Activated CD4-positive, alpha-beta memory T cell treated with anti-CD3 and anti-CD28 coated beads, Interleukin-2, amount 10 ng/mL, durations not matched to agents 7 days and 5 days (primary cell): ENCODE measurements at regions not wholly inside any gene's neighbourhood (a gene's known extent, or its start where the extent isn't known, plus 50 kb on each side); places are given as distances from the start of the nearest gene placed in this dataset.

Experiments
- CTCF ChIA-PET: fragments of 350-600 bp; sonication (Branson Sonifier 250); formaldehyde crosslinking; loops from one replicate; lab custom pipeline; 2021; ENCODE audit warnings: antibody characterized with exemption, inconsistent platforms; lab: Charles Lee
- POLR2A ChIA-PET: fragments of 350-600 bp; sonication (Branson Sonifier 250); formaldehyde crosslinking; loops from one replicate; lab custom pipeline; 2021; ENCODE audit warnings: antibody characterized with exemption; lab: Charles Lee
- DNase-seq: peaks from one replicate; pipeline ENCODE4 v3.0.0-alpha.2; 2020
- H3K27ac Mint-ChIP-seq: one replicate; pipeline ENCODE4 v1.8.0; 2021; ENCODE audit warnings: mild to moderate bottlenecking, mixed read lengths
- H3K27me3 Mint-ChIP-seq: one replicate; pipeline ENCODE4 v1.8.0; 2021; ENCODE audit warnings: mixed read lengths
- H3K36me3 Mint-ChIP-seq: one replicate; pipeline ENCODE4 v1.8.0; 2021; ENCODE audit warnings: low read depth, mixed read lengths
- H3K4me1 Mint-ChIP-seq: one replicate; pipeline ENCODE4 v1.8.0; 2021; ENCODE audit warnings: mixed read lengths
- H3K4me3 Mint-ChIP-seq: one replicate; pipeline ENCODE4 v1.8.0; 2021; ENCODE audit warnings: mild to moderate bottlenecking, mixed read lengths
- H3K9me3 Mint-ChIP-seq: one replicate; pipeline ENCODE4 v1.8.0; 2021; ENCODE audit warnings: mixed read lengths

DNA sequence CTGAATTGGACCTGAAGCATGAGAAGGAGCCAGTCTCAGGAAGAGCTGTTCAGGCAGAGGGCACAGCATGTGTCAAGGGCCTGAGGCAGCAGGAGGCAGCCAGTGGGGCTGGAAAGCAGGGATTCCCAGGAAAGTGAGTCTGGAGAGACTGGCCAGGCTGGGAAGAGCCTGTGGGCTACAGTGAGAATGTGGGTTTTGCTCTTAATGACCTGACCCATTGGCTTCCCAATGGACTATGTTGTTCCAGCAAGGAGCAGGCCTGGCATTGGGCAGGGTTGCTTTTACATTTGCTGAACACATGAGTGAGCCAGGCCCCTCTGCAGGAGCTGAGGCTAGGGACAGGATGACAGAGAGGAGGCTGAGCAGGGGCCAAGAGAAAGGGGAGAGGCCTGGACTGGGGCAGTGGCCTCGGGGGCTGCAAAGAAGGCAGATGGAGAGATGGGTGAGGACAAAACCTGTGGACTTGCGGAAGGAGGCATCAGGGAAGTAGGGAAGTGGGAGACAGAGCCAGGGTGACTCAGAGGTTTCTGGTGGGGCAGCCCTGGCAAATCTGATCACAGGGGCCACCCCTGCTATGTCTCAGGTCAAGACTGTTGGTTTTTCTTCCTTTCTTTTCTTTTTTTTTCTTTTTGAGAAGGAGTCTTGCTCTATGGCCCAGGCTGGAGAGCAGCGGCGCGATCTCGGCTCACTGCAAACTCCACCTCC lies 65.9 kb upstream of the NEK6 start:
- POLR2A ChIA-PET: no interaction called here
- Mint-ChIP-seq H3K4me1 (no peaks in the 10 kb centered on the region), H3K4me3 (no peak overlapping the region), H3K27ac (no peak overlapping the region), H3K36me3 (peaks cover 9% of the 10 kb centered on the region), H3K9me3 (peaks cover 15% of the 10 kb centered on the region), H3K27me3 (peaks cover 7% of the 10 kb centered on the region)
- CTCF ChIA-PET: no interaction called here
- no peak for DNase-seq

DNA sequence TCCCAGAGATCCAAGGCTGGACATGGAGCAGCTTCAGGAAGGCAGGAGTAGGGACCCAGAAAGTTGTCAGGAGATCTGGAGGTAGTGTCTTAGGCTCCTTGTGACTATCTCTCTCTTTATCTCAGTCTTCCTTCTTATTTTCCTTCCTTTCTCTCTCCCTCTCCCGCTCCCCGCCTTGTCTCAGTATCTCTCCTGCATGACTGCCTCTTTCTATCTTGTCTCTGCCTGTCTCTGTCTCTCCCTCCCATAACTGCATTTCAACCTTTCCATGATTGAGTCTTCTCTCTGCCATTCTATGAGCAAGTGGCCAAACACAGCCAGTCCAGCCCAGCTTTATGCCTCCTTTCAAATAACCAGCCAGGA lies 61.0 kb upstream of the NEK6 start:
- Mint-ChIP-seq H3K4me3 (no peak overlapping the region), H3K27ac (no peak overlapping the region), H3K9me3 (peaks cover 22% of the 10 kb centered on the region), H3K27me3 (peaks cover 8% of the 10 kb centered on the region), H3K36me3 (peaks cover 16% of the 10 kb centered on the region), H3K4me1 (peaks cover 27% of the 10 kb centered on the region)
- no peak for DNase-seq
- POLR2A ChIA-PET: interaction anchor here (0.6 to 1.3 kb wide), 2 partner anchors 20 to 64 kb away, joined by 3 read pairs; no protein-coding TSS in a partner anchor
- CTCF ChIA-PET: interaction anchor here (1.1 kb wide), 1 partner anchor 21 kb away, joined by 3 read pairs; no protein-coding TSS in a partner anchor

DNA sequence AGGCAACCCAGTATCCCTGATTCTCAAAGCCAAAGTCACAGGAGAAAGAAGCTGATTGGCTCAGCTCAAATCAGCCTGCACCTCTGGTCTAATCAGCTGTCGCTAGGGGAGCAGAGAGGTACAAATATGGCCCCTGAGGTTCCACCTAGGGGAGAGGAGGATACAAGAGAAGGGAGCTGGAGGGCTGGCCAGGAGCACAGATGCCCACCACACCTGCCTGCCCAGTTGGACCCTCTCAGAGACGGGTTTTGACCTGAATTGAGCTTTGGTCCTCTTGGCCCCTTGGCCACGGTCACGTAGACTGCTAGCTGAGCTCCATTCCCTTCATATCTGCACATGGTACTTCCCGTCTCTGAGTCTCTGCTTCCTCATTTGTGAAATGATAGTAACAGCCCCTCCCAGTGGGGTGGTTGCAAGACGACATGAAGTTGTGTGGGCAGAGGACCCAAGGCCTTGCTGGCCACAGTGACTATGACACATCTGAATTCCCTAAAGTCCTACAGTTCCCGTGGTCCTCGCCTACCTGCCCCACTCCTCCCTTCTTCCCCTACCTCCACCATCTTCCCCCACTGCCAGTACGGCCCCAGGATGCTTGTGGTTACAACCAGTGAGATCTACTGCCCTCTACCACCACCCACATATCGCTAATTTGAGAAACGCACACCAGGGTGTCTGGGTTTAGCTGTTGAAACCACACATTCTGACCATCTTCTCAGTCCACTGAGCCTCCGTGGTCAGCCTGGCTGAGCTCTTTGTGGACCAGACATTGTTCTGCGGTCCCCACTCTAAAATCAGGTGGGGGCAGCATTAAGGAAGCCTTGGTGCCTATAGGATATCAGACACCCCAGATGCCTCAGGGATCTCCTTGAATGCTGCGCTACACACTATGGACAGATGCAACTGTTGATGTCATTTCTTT lies 60.3 kb upstream of the NEK6 start:
- DNase-seq: no peak
- Mint-ChIP-seq H3K4me3 (no peak overlapping the region), H3K4me1 (peaks cover 33% of the 10 kb centered on the region), H3K27me3 (peaks cover 8% of the 10 kb centered on the region), H3K36me3 (peaks cover 18% of the 10 kb centered on the region), H3K27ac (no peak overlapping the region), H3K9me3 (peaks cover 22% of the 10 kb centered on the region)
- ChIA-PET POLR2A (interaction anchor here (0.6 to 1.3 kb wide), 2 partner anchors 19 to 65 kb away, joined by 3 read pairs; no protein-coding TSS in a partner anchor), CTCF (interaction anchor here (1.1 kb wide), 1 partner anchor 20 kb away, joined by 3 read pairs; no protein-coding TSS in a partner anchor)

DNA sequence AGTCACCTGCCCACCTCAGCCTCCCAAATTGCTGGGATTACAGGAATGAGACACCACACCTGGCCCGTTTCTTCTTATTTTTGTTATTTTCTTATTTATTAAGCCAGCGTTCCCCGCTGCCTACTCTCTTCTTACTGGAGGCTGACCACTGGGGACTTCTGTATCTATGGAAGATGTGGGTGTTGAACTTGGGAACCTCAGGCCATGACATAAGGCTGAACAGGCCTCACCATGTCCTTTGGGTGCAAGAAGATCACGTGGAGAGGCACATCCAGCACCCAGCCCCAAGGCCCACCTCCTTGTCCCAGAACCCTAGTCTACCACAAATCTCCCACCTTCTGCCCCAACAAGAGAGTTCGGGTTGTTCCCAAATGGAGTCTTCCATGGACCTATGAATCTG lies 59.4 kb upstream of the NEK6 start:
- POLR2A ChIA-PET: no interaction called here
- Mint-ChIP-seq H3K9me3 (peaks cover 22% of the 10 kb centered on the region), H3K36me3 (peaks cover 19% of the 10 kb centered on the region), H3K27ac (no peak overlapping the region), H3K4me1 (peaks cover 42% of the 10 kb centered on the region), H3K4me3 (no peak overlapping the region), H3K27me3 (peaks cover 7% of the 10 kb centered on the region)
- no peak for DNase-seq
- CTCF ChIA-PET: no interaction called here

DNA sequence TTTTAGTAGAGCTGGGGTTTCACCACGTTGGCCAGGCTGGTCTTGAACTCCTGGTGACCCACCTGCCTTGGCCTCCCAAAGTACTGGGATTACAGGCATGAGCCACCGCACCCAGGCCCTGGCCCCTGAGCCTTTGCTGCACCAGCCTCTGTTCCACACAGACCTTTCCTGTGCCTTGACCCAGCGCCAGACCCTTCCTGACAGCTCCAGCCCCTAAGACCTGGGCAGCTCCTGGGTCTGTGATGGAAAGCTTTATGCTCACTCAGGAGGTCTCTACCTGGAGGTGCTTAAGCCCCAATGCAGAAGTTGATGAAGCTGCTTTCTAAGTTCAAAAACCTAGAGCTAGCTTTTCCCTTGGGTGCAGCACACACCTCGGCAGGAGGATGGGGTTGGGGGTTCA lies 58.8 kb upstream of the NEK6 start:
- Mint-ChIP-seq H3K27me3 (peaks cover 5% of the 10 kb centered on the region), H3K36me3 (peaks cover 20% of the 10 kb centered on the region), H3K27ac (no peak overlapping the region), H3K9me3 (peaks cover 23% of the 10 kb centered on the region), H3K4me1 (peaks cover 49% of the 10 kb centered on the region), H3K4me3 (no peak overlapping the region)
- ChIA-PET POLR2A (interaction anchor here (2.0 kb wide), 1 partner anchor 19 kb away, joined by 5 read pairs; no protein-coding TSS in a partner anchor), CTCF (no interaction called here)
- no peak for DNase-seq

DNA sequence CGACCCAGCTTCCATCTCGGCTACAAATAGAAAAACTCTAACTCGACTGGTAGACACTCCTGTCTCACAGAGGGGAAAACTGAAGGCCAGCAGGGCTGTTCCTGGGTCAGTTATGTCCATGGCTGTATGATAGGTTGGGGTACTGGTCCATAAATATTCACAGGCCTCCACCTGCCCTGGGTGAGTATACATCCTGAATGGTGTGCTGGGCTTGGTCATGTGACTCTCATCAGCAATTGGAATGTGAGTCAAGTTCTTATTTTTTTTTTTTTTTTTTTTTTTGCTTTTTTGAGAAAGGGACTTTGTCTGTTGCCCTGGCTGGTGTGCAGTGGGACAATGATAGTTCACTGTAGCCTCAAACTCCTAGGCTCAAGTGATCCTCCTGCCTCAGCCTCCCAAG lies 58.3 kb upstream of the NEK6 start:
- DNase-seq: no peak
- ChIA-PET CTCF (no interaction called here), POLR2A (interaction anchor here (2.0 kb wide), 1 partner anchor 18 kb away, joined by 5 read pairs; no protein-coding TSS in a partner anchor)
- H3K27me3 Mint-ChIP-seq: peaks cover 3% of the 10 kb centered on the region
- peaks cover 21% of the 10 kb centered on the region for H3K9me3 Mint-ChIP-seq
- peaks cover 53% of the 10 kb centered on the region for H3K4me1 Mint-ChIP-seq
- peaks cover 21% of the 10 kb centered on the region for H3K36me3 Mint-ChIP-seq
- no peak overlapping the region for H3K4me3 Mint-ChIP-seq
- no peak overlapping the region for H3K27ac Mint-ChIP-seq

DNA sequence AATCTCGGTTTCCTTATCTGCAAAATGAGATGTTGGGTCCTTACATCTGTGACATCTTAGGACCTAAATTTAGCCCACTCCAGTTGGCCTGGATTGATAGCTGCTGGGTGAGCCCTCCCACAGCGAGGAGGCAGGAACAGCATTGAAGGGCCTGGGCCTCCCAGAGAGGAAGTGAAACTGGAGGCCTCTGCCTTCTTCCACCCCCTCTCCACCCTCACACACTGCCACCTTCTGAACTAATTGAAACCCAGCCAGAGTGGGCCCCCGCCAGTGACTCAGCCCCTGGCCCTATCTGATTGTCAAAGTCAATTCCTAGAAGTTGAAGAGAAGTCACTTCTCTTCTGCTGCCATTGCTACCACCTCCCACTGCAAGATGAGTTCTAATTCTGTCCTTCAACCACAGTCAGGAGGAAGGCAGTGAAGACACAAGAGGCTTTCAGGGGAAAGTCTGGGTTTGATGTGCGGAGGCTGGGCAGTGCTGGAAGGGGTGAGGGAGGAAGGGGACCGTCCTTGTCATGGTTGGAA lies 55.2 kb upstream of the NEK6 start:
- peak; percentile 91 for DNase-seq
- Mint-ChIP-seq H3K9me3 (peaks cover 12% of the 10 kb centered on the region), H3K36me3 (peaks cover 20% of the 10 kb centered on the region), H3K27me3 (no peaks in the 10 kb centered on the region), H3K27ac (peak overlapping the region; percentile 96), H3K4me3 (peak overlapping the region; percentile 67), H3K4me1 (peaks cover 78% of the 10 kb centered on the region)
- CTCF ChIA-PET: interaction anchor here (0.7 to 3.2 kb wide), 11 partner anchors 12 to 118 kb away, joined by 3 to 13 read pairs (median 3); no protein-coding TSS in a partner anchor
- POLR2A ChIA-PET: interaction anchor here (0.7 to 3.6 kb wide), 9 partner anchors 9 to 89 kb away, joined by 3 to 68 read pairs (median 4); partner anchors contain the start of gene NEK6

DNA sequence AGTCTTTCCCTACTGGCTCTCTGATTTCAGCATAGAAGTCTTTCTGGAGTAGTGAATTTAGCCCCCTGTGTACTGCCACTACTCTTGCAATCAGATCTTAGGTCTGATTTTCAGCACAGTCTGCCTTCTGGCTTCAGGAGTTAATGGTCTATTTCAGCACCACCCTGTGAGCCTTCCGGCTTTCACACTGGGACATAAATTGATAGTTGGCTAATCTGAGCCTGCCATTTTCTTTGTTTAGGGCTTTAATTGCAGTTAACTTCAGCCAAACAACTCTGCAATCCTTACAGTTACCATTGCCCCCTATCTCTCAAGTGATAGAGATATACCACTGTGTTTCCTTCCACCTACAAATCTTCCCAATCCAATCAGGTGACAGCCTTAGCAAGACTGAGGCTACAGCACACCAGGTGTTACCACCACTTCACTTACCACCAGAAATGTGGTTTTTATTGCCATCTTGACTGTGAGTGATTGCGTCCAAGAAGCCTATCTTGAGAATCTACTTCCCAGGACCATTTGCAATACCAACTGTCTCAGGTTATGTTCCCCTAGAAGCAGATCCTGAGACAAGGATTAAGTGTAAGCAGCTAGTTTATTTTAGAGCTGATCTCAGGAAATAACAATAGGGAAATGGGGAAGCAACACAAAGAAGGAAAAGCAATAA lies 51.9 kb upstream of the NEK6 start:
- H3K4me1 Mint-ChIP-seq: peaks cover 87% of the 10 kb centered on the region
- peaks cover 19% of the 10 kb centered on the region for H3K36me3 Mint-ChIP-seq
- POLR2A ChIA-PET: interaction anchor here (3.7 kb wide), 1 partner anchor 12 kb away, joined by 29 read pairs; no protein-coding TSS in a partner anchor
- H3K27ac Mint-ChIP-seq: no peak overlapping the region
- H3K9me3 Mint-ChIP-seq: peaks cover 10% of the 10 kb centered on the region
- CTCF ChIA-PET: interaction anchor here (1.3 kb wide), 2 partner anchors 11 to 21 kb away, joined by 3 to 4 read pairs; no protein-coding TSS in a partner anchor
- DNase-seq: no peak
- H3K27me3 Mint-ChIP-seq: no peaks in the 10 kb centered on the region
- H3K4me3 Mint-ChIP-seq: no peak overlapping the region

DNA sequence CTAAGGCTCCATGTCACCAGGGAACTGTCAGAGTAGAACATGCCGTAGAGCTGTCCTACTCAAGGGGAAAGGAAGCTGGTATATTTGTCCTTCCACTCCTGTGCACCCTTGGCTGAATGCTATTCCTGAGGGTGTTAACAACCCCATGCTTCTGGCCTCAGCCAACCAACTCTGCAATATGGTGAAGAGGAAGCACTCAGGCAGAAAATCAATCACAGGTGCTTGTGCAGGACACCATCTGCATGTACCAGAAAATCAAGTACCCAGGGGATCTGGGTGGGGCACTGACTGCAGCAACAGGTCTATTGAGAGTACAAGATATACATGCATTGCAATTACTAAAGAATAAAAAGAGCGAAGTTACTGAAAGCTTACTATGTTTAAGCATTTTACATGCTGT lies 51.4 kb upstream of the NEK6 start:
- no peak overlapping the region for H3K27ac Mint-ChIP-seq
- POLR2A ChIA-PET: interaction anchor here (3.7 kb wide), 1 partner anchor 11 kb away, joined by 29 read pairs; no protein-coding TSS in a partner anchor

More for the DNA sequence above, 51.4 kb upstream of the NEK6 start:
- Mint-ChIP-seq H3K4me1 (peaks cover 87% of the 10 kb centered on the region), H3K27me3 (no peaks in the 10 kb centered on the region), H3K9me3 (peaks cover 10% of the 10 kb centered on the region), H3K36me3 (peaks cover 19% of the 10 kb centered on the region), H3K4me3 (no peak overlapping the region)
- CTCF ChIA-PET: interaction anchor here (1.3 kb wide), 2 partner anchors 11 to 21 kb away, joined by 3 to 4 read pairs; no protein-coding TSS in a partner anchor
- no peak for DNase-seq
